Left renal pelvis (tissue), 4 donors: ENCODE measurements at regions not wholly inside any gene's neighbourhood (a gene's known extent, or its start where the extent isn't known, plus 50 kb on each side); places are given as distances from the start of the nearest gene placed in this dataset.
"Not testable (repeated sequence)": the region's sequence is repeated elsewhere in the genome, so short reads cannot be mapped to it uniquely, and the experiment has no call there.

Experiments
- DNase-seq, 4 donors: peaks; one replicate each; pipeline ENCODE4 v3.0.0-alpha.2; 2013; ENCODE audit warnings: low read depth in 4 of 4, low spot score in 3 of 4

DNA sequence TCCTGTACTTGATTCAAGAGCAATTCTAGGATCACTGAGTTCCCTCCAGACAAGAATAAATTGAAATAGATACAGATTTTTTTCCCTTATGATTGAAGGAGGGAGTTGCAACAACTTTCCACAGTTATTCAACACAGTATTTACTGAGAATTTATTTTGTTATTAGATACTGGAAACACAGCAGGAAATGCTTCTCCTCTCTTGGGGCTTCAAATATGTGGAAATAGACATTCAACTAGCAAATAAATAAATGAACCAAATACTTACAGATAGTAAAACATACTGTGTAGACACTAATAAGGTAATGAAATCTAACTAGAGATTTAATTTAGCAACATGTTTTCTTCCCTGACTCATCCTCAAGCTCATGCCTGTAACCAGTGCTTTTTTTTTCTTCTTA is 169.2 kb downstream of the LNPK start:
- no peak for DNase-seq

DNA sequence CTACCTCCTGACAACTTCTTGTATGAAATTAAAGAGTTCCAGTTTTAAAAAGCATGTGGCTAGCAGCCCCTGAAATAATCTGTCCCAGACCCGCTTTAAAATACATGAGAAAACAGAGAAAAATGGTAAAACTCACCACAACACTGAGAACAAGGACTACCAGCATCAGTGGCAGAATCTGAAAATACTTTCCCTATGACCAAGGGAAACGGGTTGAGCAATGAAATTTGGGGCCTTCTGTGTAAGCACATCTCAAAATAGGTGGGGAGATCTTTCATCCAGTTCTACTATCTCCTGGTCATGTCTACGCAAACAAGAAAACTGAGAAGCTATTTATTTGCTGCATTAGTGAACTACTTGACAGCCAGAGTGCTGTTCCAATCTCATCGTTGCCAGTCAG is 172.3 kb downstream of the LNPK start:
- DNase-seq, result no peak

DNA sequence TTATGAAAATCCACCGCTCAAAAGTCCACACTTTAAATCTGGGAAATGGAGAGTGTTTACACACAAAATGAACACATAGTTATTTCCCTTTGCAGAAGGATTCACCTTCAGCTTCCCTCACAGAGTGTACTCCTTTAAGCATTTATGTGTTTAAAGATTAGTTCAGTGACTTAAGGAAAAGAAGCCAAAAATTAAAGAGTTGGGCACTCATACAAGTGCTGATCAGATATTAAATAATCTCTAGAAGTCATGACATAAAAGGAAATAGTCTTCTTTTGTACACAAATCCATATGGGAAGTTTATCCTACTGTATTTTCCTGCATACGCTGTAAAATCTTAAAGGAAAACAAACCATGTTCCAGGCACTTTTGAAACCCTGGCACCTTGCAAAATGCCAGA is 174.2 kb downstream of the LNPK start:
- DNase-seq, result no peak

DNA sequence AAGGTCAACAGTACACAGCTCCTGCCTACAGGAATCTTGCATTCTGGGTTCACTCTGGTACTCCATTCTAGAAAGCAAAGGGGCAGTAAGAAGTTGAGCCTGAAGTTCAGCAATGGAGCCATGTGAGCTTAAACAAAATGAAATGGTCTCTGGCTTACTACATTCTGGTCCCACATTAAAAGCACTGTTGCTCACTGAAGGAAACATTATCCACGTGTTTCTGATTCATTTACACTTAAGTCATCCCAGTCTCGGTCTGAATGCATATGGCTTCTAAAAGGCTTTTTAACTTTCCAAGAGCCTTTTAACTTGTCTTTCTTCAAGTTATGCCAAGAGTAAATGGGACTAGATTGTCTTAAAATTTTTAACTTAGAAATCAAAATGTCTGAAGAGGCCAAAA is 177.8 kb downstream of the LNPK start:
- no peak for DNase-seq

DNA sequence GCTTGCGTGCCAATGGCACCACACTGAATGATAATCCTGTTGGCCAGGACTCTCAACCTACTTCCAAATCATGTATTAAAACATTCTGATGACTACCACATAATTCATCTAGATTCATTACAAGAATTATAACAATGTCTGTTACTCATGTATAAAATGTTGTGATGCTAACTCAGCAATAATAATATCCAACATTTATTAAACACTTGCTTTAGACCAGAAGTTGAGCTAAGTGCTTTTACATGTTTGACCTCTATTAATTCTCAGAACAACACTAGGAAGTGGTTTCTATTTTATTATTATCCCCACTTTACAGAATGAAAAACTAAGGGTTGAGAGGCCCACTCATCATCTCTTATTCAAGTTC is 178.4 kb downstream of the LNPK start:
- DNase-seq, result no peak

DNA sequence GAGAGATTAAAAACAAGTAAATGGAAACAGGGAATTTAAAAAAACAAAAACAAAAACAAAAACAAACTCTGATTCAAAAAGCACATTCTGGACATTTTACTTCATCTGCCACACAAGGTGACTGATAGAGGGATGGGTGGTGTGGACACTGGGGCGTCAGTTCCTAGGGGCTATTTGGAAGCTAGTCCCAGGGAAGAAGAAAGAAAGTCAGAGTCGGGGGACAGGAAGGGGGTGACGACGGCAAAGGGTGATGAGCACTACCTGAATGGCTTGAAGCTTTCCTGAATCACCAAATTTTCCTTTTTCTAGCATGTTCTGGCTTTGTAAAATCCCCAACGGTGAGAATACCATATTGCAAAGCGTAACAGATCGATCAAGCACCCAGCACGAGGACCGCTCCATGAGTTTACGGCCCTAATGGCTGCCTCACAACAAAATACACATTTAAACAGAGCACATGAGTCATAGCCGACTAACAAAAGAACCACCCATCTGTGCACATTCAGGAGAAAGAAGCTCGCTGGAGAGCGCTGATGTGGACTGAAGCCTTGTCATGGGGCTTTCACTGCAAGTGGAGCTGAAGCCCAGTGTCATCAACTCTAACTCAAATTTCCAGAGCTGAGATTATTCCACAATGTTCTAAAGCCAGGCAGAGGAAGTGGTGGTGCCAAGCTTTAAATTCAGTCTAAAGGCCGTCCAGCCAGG is 178.9 kb downstream of the LNPK start:
- no peak for DNase-seq

DNA sequence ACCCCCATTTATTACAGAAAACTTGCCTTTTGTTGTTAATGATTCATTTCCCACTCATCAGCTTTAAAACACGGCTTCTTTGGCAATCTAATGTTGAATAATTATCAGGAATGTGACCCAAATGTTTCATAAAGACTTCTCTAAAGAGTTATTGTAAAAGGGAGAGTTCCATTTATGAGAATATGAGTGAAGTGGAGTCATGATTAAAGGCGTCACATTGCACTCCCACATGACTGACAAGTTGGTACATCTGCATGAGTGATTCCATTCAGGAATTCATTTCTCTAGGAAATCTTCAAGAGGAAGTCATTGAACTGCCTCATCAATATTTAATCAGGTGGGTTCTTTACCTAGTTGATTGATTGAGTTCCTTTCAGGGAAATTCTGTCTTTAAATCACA is 184.8 kb downstream of the LNPK start:
- DNase-seq, result no peak

DNA sequence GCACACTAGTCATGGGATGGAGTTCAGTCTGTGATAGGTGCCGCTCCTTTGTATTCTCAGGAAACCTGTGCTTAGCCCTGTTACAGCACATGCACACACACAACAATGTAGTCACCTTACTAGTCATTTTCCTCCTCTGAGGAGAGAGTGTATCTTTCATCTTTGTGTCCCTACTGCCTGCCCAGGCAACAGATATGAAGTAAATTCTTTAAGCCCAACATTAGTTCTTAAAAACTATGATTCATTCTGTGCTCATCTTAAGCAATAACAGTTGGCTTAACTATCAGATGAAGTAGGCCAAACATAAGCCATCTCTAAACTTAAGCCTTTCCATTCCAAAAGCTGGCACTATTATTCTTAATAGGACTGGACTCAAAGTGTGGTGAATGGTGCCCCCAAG is 186.5 kb downstream of the LNPK start:
- no peak for DNase-seq

DNA sequence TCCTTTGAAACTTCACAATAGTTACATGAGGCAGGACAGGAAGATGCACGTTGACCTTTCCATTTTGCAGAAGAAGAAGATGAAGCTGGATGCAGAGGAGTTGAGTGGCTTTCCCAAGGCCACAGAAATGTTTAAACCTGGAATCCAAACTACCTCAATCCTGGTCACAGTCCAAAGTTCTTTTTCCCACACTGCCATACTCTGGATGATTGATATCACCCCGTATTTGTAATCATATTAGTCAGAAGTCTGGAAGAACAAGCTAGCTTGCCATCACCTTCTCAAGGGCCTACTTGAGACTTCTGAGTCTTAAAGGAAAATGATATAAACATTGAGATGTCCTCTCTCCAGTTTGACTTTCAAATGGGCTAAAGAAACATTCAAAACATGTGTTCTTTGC is 190.1 kb downstream of the LNPK start:
- no peak for DNase-seq

DNA sequence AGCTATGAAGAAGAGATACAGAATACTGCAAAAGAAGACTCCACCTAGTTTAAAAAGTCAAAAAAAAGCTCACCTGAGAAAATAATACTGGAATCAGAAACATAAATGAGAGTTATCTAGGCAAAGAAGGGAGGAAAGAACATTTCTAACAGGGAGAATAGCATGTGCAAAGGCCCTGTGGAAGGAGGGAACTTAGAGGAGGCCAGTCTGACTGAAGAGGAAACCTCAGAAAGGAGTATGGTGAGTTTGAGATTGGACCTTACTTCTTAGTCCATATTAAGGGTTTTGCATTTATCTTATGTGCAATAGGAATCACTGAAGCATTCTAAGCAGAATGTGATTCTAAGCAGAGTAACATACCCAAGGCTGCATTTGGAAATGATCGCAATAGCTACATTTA is 193.2 kb downstream of the LNPK start:
- no peak for DNase-seq

DNA sequence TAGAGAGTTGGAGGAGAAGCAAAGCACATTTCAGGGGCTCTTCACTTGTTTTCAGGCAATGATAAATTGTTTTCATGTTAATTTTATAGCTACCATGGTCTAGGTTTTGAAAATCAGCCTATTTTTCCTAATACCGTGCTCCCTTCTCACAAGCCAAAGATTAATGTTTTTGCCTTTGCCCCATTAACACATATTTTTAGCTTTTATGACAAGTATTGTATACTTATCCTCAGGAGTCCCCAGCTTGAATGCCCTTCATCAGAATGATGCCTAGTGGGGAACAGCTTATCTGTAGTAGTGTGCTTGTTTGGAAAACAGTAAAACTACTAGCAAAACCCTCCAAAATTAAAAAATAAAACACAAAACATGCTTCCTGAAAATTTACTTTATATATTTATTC is 194.0 kb downstream of the LNPK start:
- no peak for DNase-seq

DNA sequence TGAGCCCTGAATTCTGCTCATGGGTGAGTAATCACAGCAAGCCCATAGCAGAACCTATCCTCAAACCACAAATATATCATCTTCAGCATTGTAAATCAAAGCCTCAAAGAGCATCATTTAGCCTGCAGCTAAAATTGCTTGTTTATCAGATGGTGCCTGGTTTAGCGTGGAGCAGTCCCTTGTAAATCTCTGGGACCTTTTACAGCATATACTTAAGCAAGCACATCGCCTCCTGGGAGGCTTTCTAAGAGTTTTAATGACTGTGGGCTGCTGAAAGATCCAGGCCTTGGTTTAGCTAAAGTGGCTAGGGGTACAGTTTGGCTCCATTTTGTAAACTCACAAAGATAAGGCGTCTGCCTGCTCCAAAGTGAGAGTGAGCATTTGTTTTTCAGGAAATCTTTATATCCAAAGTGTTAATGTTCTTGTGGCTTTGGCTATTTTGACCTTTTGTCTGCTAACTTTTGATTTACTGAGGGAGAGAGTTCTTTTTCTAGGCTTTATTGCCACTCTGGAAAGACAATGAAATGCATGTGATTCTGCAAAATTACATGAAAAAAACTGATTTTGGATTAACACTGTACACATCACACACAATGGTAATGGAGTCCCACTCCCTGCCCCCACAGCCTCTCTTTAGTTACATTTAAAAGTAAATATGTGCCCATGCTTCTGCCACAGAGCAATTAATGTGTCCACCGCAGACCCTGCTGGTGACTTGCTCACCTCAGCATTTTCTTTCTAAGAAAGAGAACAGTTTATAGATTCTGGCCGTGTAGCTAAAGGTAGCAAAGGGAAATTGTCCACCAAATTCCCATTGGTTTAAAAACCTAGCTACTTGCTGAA is 194.8 kb downstream of the LNPK start:
- no peak for DNase-seq

DNA sequence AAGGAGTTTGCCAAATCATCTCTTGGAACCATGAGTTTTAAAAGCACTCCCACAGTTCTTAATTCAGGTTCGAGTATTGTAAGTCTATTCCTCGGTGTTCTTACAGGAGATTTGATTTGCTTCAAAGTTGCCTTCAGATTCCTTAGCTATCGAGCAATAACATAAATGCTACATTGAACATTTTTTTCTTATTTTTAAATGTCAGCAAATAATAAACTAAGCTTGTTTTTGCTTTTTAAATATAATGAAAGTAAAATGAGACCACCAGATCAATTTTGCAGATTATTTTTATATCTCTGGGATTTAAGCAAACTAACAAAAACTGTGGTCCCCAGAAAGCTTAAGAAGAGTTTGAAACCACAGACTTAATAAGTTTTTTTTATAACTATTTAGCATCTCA is 195.5 kb downstream of the LNPK start:
- no peak for DNase-seq

DNA sequence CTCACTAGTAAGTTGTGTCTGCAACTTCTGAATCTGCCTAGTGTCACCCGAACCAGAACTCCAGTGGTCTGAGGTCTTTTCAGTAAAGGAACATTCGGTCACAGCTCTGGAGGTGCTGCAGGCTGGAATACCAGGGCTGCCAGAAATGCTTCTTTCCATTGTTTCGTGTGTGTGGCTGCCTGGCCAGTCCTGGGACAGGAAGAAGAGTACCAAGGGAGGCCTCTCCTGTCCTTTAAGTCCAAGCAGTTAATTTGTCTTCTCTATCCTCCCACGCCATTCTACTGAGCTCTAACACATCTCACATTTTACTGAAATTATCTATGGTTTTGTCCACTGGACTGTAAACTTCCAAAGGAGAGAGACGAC is 196.0 kb downstream of the LNPK start:
- DNase-seq, result no peak

DNA sequence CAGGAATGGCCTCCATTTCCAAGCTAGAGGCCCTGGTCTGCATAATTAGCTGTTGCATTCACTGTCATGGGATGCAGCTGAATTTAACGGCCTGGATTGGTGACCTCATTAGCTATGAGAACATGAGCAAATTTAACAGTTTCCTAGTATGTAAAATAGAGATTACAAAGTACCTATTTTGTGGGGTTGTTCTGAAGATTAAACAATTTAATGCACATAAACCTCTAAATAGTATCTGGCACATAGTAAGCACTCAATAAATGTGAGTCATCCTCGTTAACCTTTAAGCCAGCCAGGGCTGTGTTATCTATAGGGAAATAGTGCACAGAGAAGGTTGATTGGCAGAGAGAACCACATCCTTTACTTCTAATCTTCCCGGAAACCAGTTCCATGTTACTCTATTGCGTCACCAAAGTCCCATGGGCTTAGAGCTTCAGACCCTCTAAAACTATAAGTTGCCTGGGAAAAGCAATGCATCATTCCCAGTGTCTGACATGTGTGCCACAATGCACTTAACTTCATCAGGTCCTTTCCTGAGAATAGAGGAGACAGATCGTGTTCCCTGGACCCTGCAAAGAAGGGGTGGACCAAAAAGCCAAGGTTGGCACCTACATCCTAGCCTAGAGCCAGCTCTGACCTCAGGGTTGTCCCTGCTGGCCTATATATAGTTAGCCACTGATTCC is 196.5 kb downstream of the LNPK start:
- no peak for DNase-seq

DNA sequence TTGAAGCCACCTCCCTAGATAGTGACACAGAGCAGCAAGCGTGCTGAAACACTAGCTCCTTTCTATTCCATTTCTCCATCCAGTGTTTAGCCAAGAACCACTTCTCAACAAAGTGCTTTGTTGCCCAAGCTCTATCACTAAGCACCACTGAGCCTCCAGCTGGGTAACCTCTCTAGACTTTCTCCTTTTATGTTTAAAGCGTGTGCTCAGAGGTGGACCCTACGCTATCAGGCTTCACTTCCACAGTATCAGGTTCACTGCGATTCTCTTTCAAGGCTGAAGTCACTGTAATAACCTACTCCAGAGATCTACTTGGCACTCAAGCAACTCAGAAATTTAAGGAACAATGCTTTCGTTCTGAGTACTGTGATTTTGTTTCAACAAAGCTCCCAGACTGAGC is 197.9 kb downstream of the LNPK start:
- no peak for DNase-seq

DNA sequence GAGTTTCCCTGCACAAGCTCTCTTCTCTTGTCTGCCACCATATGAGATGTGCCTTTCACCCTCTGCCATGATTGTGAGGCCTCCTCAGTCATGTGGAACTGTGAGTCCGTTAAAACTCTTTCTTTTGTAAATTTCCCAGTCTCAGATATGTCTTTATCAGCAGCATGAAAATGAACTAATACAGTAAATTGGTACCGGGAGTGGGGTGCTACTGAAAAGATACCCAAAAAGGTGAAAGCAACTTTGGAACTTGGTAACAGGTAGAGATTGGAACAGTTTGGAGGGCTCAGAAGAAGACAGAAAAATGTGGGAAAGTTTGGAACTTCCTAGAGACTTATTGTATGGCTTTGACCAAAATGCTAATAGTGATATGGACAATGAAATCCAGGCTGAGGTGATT is 205.6 kb downstream of the LNPK start:
- DNase-seq, result not testable (repeated sequence)

DNA sequence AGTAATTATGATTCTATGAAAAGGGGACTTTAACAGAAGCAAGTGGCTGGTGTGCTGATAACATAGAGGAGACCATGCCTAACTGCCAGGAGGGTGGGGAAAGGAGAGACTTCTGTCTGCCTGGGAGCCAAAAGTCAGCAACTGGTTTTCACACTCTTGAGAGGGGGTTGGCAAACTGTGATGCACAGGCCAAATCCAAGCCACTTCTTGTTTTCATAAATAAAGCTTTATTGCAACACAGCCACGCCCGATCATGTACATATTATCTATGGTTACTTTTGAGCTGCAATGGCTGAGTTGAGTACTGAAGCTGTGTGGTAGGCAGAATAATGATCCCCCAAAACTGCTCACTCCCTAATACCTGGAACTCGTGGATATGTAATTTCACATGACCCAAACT is 208.4 kb downstream of the LNPK start:
- no peak for DNase-seq

DNA sequence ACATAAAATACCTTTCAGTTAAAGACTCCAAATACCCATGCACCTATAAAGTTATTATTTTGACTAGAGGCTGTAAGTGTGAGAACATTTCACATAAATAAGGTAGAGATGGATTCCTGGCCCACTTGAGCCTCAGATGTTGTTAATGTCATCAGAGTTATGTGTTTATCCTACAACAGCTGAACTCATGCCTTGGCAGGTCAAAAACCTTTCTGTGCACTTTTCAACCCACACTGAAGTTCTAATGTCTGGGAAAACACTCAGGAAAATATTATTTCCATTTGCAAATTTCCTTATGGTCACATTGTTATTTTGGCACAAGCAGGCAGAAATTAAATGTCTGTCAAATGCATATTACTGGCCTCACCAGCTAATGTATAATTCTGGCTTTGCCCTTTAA is 209.2 kb downstream of the LNPK start:
- DNase-seq, result no peak

DNA sequence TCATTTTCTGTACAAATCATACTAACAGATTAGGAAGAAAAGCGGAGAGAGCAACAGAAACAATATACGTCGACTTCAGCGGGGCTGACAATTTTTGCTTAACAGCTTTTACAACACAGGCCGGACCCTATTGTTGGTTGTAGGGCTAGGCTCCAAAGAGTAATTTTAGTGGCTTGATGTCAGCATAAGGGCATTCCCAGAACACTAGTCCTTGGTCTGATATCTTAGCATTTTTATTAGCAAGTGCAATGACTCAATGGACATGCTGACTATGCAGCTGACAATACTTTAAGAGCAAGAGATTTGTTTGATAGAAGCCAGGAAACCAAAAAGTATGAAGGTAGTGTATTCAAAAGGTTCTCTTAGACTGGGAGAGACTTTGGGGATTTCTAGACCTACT is 209.9 kb downstream of the LNPK start:
- DNase-seq, result no peak

DNA sequence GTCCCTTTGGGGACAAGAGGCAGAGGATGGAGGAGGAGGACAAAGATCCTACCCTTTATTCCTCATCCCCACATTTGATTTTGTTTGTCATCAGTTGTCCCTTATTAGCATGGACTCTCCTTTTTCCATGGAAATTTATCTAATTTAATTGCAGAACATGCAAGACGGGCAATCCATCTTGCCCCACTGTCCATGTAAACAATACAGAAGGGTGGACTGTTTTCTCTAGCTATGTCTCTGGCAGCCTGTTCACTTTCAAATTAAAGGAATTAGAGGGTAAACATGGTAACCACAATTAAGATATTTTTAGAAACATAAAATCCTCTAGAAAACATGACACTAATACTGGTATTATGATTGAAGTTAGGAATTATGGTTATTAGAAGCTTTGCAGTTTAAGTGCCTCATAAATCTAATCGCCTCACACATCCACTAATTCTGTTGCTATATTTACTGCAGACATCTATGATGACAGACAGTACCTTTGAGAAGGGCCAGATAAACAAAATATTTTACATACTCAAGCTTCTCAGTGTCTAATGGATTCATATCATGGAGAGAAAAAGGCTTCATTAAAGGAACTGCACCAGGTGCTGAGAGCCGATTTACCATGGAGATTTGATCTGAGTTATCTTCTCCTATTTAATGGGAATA is 215.5 kb downstream of the LNPK start:
- DNase-seq, result no peak
